ENCODE measurements at regions not wholly inside any gene's neighbourhood (a gene's known extent, or its start where the extent isn't known, plus 50 kb on each side); places are given as distances from the start of the nearest gene placed in this dataset.

DNA sequence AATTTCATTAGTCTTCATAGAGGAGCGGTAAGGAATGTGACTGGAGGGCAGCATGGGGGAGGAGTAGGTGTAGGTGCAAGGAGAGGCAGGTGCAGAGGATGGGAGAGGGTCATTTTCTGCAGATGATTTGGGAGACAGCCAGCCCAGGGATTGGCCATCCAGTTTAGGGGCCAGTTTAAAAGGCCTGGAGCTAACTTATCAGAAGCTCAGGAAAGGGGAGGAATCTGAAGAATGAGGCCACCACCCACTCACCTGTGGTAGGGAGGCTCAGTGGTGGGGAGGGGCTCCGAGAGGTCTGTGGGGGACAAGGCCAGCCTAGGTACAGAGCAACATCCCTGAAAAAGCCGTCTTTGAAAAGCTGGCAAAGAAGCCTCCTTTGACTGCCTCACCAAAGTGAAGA, 110.8 kb upstream of the TMEM45B start:
- TF ChIP-seq, protein P1, sequence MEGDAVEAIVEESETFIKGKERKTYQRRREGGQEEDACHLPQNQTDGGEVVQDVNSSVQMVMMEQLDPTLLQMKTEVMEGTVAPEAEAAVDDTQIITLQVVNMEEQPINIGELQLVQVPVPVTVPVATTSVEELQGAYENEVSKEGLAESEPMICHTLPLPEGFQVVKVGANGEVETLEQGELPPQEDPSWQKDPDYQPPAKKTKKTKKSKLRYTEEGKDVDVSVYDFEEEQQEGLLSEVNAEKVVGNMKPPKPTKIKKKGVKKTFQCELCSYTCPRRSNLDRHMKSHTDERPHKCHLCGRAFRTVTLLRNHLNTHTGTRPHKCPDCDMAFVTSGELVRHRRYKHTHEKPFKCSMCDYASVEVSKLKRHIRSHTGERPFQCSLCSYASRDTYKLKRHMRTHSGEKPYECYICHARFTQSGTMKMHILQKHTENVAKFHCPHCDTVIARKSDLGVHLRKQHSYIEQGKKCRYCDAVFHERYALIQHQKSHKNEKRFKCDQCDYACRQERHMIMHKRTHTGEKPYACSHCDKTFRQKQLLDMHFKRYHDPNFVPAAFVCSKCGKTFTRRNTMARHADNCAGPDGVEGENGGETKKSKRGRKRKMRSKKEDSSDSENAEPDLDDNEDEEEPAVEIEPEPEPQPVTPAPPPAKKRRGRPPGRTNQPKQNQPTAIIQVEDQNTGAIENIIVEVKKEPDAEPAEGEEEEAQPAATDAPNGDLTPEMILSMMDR (conservative IDR thresholded peaks at IDR 0.05), result no peak
- no peak for TF ChIP-seq EZH2 (IDR thresholded peaks at IDR 0.05; ENCODE audit: low read depth)
